ENCODE measurements at regions not wholly inside any gene's neighbourhood (a gene's known extent, or its start where the extent isn't known, plus 50 kb on each side); places are given as distances from the start of the nearest gene placed in this dataset.

GRCh38 chr14:45721472-45721871, 468.5 kb upstream of the MIS18BP1 start:
- TF ChIP-seq CTCF (IDR thresholded peaks at IDR 0.05; ENCODE audit: low read depth, low read length) = no peak
- TF ChIP-seq EZH2phosphoT487 (IDR thresholded peaks at IDR 0.05; ENCODE audit: low read depth) = no peak

Measured in OCI-LY3 (cell line).